Mononuclear cell (primary cell): ENCODE measurements at regions not wholly inside any gene's neighbourhood (a gene's known extent, or its start where the extent isn't known, plus 50 kb on each side); places are given as distances from the start of the nearest gene placed in this dataset.
"Not testable (repeated sequence)": the region's sequence is repeated elsewhere in the genome, so short reads cannot be mapped to it uniquely, and the experiment has no call there.

Source experiments
- H3K27me3 ChIP-seq: 2 replicates; pipeline ENCODE4 v1.6.0; 2011; ENCODE audit warnings: low read length, control low read depth; ENCODE audit not compliant: insufficient read depth
- H3K4me1 ChIP-seq: 2 replicates; pipeline ENCODE4 v1.5.1; 2011; ENCODE audit warnings: mild to moderate bottlenecking, low read length, control low read depth; ENCODE audit not compliant: insufficient read depth
- H3K4me3 ChIP-seq: 2 replicates; pipeline ENCODE4 v1.5.1; 2011; ENCODE audit warnings: mild to moderate bottlenecking, low read length, moderate library complexity
- H3K9me3 ChIP-seq: 2 replicates; pipeline ENCODE4 v1.5.1; 2011; ENCODE audit warnings: low read depth, mild to moderate bottlenecking, control low read depth, low read length

- no peaks in the 10 kb centered on the region for H3K9me3 ChIP-seq
- no peak overlapping the region for H3K4me3 ChIP-seq
- H3K4me1 ChIP-seq, result peaks cover 7% of the 10 kb centered on the region
- H3K27me3 ChIP-seq, result no peaks in the 10 kb centered on the region
Measured at GRCh38 chr3:59366218-59366617, 316.4 kb upstream of the CFAP20DC start.

- Histone ChIP-seq H3K4me1 (peaks cover 7% of the 10 kb centered on the region), H3K4me3 (no peak overlapping the region), H3K27me3 (no peaks in the 10 kb centered on the region), H3K9me3 (no peaks in the 10 kb centered on the region)
Measured at GRCh38 chr3:59364496-59364895, 314.7 kb upstream of the CFAP20DC start.

- not testable (repeated sequence) for H3K27me3 ChIP-seq, H3K4me3 ChIP-seq, H3K4me1 ChIP-seq, H3K9me3 ChIP-seq
Measured at GRCh38 chr3:59360312-59360711, 310.5 kb upstream of the CFAP20DC start.

GRCh38 chr3:59341459-59341858 lies 291.6 kb upstream of the CFAP20DC start:
- Histone ChIP-seq H3K9me3 (no peaks in the 10 kb centered on the region), H3K4me3 (no peak overlapping the region), H3K27me3 (no peaks in the 10 kb centered on the region), H3K4me1 (peaks cover 8% of the 10 kb centered on the region)

- no peak overlapping the region for H3K4me3 ChIP-seq
- no peaks in the 10 kb centered on the region for H3K9me3 ChIP-seq
- no peaks in the 10 kb centered on the region for H3K27me3 ChIP-seq
- H3K4me1 ChIP-seq, result peaks cover 12% of the 10 kb centered on the region
Measured at GRCh38 chr3:59339818-59340217, 290.0 kb upstream of the CFAP20DC start.

- Histone ChIP-seq H3K4me1 (peaks cover 19% of the 10 kb centered on the region), H3K9me3 (no peaks in the 10 kb centered on the region), H3K4me3 (no peak overlapping the region), H3K27me3 (no peaks in the 10 kb centered on the region)
Measured at GRCh38 chr3:59338934-59339333, 289.1 kb upstream of the CFAP20DC start.

GRCh38 chr3:59335338-59335737 lies 285.5 kb upstream of the CFAP20DC start:
- H3K4me3 ChIP-seq, result no peak overlapping the region
- H3K9me3 ChIP-seq, result no peaks in the 10 kb centered on the region
- peaks cover 26% of the 10 kb centered on the region for H3K4me1 ChIP-seq
- H3K27me3 ChIP-seq, result no peaks in the 10 kb centered on the region

- Histone ChIP-seq H3K4me3 (no peak overlapping the region), H3K9me3 (no peaks in the 10 kb centered on the region), H3K27me3 (no peaks in the 10 kb centered on the region), H3K4me1 (peaks cover 20% of the 10 kb centered on the region)
Measured at GRCh38 chr3:59334585-59334984, 284.8 kb upstream of the CFAP20DC start.

- Histone ChIP-seq H3K27me3 (no peaks in the 10 kb centered on the region), H3K4me3 (no peak overlapping the region), H3K4me1 (peaks cover 3% of the 10 kb centered on the region), H3K9me3 (no peaks in the 10 kb centered on the region)
Measured at GRCh38 chr3:59327376-59327808, 277.6 kb upstream of the CFAP20DC start.

- Histone ChIP-seq H3K4me3 (no peak overlapping the region), H3K4me1 (peaks cover 3% of the 10 kb centered on the region), H3K9me3 (no peaks in the 10 kb centered on the region), H3K27me3 (no peaks in the 10 kb centered on the region)
Measured at GRCh38 chr3:59326246-59327024, 276.6 kb upstream of the CFAP20DC start.

- H3K4me1 ChIP-seq, result peaks cover 3% of the 10 kb centered on the region
- no peaks in the 10 kb centered on the region for H3K27me3 ChIP-seq
- H3K9me3 ChIP-seq, result no peaks in the 10 kb centered on the region
- no peak overlapping the region for H3K4me3 ChIP-seq
Measured at GRCh38 chr3:59321881-59322540, 272.2 kb upstream of the CFAP20DC start.

- Histone ChIP-seq H3K4me1 (no peaks in the 10 kb centered on the region), H3K4me3 (no peak overlapping the region), H3K9me3 (no peaks in the 10 kb centered on the region), H3K27me3 (no peaks in the 10 kb centered on the region)
Measured at GRCh38 chr3:59320080-59320479, 270.3 kb upstream of the CFAP20DC start.

- Histone ChIP-seq H3K4me3 (no peak overlapping the region), H3K9me3 (no peaks in the 10 kb centered on the region), H3K4me1 (no peaks in the 10 kb centered on the region), H3K27me3 (no peaks in the 10 kb centered on the region)
Measured at GRCh38 chr3:59319442-59319841, 269.6 kb upstream of the CFAP20DC start.

- no peaks in the 10 kb centered on the region for H3K9me3 ChIP-seq
- H3K4me3 ChIP-seq, result no peak overlapping the region
- H3K4me1 ChIP-seq, result no peaks in the 10 kb centered on the region
- H3K27me3 ChIP-seq, result no peaks in the 10 kb centered on the region
Measured at GRCh38 chr3:59318881-59319280, 269.1 kb upstream of the CFAP20DC start.

GRCh38 chr3:59317386-59317785 lies 267.6 kb upstream of the CFAP20DC start:
- H3K9me3 ChIP-seq, result no peaks in the 10 kb centered on the region
- H3K27me3 ChIP-seq, result no peaks in the 10 kb centered on the region
- no peak overlapping the region for H3K4me3 ChIP-seq
- H3K4me1 ChIP-seq, result no peaks in the 10 kb centered on the region
